Cardiac muscle cell (in vitro differentiated cells and primary cell): ENCODE measurements at regions not wholly inside any gene's neighbourhood (a gene's known extent, or its start where the extent isn't known, plus 50 kb on each side); places are given as distances from the start of the nearest gene placed in this dataset.

Source experiments
- DNase-seq, 2 donors: peaks; one replicate each; pipeline versions ENCODE4 v3.0.0 to v3.0.0-alpha.2; 2010 to 2017; ENCODE audit warnings: low read depth in 1 of 2, low spot score in 1 of 2
- H3K27ac ChIP-seq: fragments of 200-600 bp; sonication (generic); 2 replicates; pipeline ENCODE4 v1.5.1; 2016
- H3K27me3 ChIP-seq: fragments of 200-600 bp; sonication (generic); 2 replicates; pipeline ENCODE4 v1.6.0; 2016; ENCODE audit warnings: control low read depth
- H3K36me3 ChIP-seq: fragments of 200-600 bp; sonication (generic); 2 replicates; pipeline ENCODE4 v1.5.1; 2016; ENCODE audit warnings: control low read depth
- H3K4me1 ChIP-seq: fragments of 200-600 bp; sonication (generic); 2 replicates; pipeline ENCODE4 v1.8.1; 2017; ENCODE audit warnings: low read depth, mild to moderate bottlenecking, mixed run types
- H3K4me3 ChIP-seq: fragments of 200-600 bp; sonication (generic); 2 replicates; pipeline ENCODE4 v1.5.1; 2016; ENCODE audit warnings: mild to moderate bottlenecking
- H3K9me3 ChIP-seq: fragments of 200-600 bp; sonication (generic); 2 replicates; pipeline ENCODE4 v1.5.1; 2017; ENCODE audit warnings: low read depth, mild to moderate bottlenecking, control low read depth
- CTCF ChIP-seq: IDR thresholded peaks from 2 replicates; pipeline ENCODE4 v1.5.1; 2012; ENCODE audit warnings: low read depth, mild to moderate bottlenecking, low read length

DNA sequence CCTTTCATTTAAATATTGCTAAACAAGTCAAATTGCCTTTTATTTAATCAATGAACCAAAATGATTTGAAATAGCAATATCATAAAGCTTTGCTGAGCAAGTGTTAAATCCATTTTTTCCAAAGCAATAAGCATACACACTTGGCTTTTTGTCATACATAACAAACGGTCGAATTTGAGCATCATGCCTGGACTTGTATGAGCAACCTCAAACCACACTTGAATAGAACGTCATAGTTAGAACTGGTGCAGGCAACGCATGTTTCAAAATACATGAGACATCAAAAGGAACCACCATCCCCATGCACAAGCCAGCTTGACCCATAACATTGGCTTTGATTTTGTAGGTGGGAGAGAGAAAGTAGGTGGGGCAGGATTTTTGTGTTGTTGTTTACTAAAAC, 812.3 kb upstream of the FRG1 start:
- Histone ChIP-seq H3K27ac (no peak overlapping the region), H3K27me3 (no peaks in the 10 kb centered on the region), H3K4me1 (no peaks in the 10 kb centered on the region), H3K4me3 (no peak overlapping the region), H3K9me3 (no peaks in the 10 kb centered on the region), H3K36me3 (no peaks in the 10 kb centered on the region)
- DNase-seq = no peak
- no peak for TF ChIP-seq CTCF

- Histone ChIP-seq H3K4me1 (no peaks in the 10 kb centered on the region), H3K27ac (no peak overlapping the region), H3K9me3 (no peaks in the 10 kb centered on the region), H3K36me3 (no peaks in the 10 kb centered on the region), H3K27me3 (no peaks in the 10 kb centered on the region), H3K4me3 (no peak overlapping the region)
- DNase-seq = no peak
- no peak for TF ChIP-seq CTCF
These were observed 811.5 kb upstream of the FRG1 start for GRCh38 chr4:189129044-189129694.

GRCh38 chr4:189131118-189131517, 809.6 kb upstream of the FRG1 start:
- Histone ChIP-seq H3K4me1 (no peaks in the 10 kb centered on the region), H3K9me3 (no peaks in the 10 kb centered on the region), H3K36me3 (no peaks in the 10 kb centered on the region), H3K27me3 (no peaks in the 10 kb centered on the region), H3K4me3 (no peak overlapping the region), H3K27ac (no peak overlapping the region)
- DNase-seq = peak in 1 of 2 donors; percentile 2
- TF ChIP-seq CTCF = no peak

- DNase-seq = no peak
- no peak for TF ChIP-seq CTCF
- H3K36me3 ChIP-seq = no peaks in the 10 kb centered on the region
- no peak overlapping the region for H3K4me3 ChIP-seq
- H3K4me1 ChIP-seq = no peaks in the 10 kb centered on the region
- H3K27me3 ChIP-seq = no peaks in the 10 kb centered on the region
- no peak overlapping the region for H3K27ac ChIP-seq
- no peaks in the 10 kb centered on the region for H3K9me3 ChIP-seq
These were observed 804.2 kb upstream of the FRG1 start for GRCh38 chr4:189136462-189136861.

GRCh38 chr4:189143263-189143952, 797.3 kb upstream of the FRG1 start:
- H3K27me3 ChIP-seq = no peaks in the 10 kb centered on the region
- H3K27ac ChIP-seq = no peak overlapping the region
- TF ChIP-seq CTCF = no peak
- no peaks in the 10 kb centered on the region for H3K36me3 ChIP-seq
- DNase-seq = no peak
- no peaks in the 10 kb centered on the region for H3K9me3 ChIP-seq
- no peak overlapping the region for H3K4me3 ChIP-seq
- no peaks in the 10 kb centered on the region for H3K4me1 ChIP-seq
